GM13977 (cell line): ENCODE measurements at regions not wholly inside any gene's neighbourhood (a gene's known extent, or its start where the extent isn't known, plus 50 kb on each side); places are given as distances from the start of the nearest gene placed in this dataset.

Source experiments
- DNase-seq: peaks from one replicate; pipeline ENCODE4 v3.0.0; 2012; ENCODE audit warnings: low spot score
- CTCF ChIP-seq: IDR thresholded peaks from 2 replicates; pipeline ENCODE4 v1.5.1; 2012; ENCODE audit warnings: mild to moderate bottlenecking, control low read depth; ENCODE audit not compliant: insufficient read depth; ENCODE audit errors: extremely low read depth, missing control alignments
- in situ Hi-C: fragments of 300-500 bp; cut with MboI; formaldehyde crosslinking; loops from one replicate; pipeline ENCODE4 v1.12.0; 2022; ENCODE audit warnings: low sequenced_read_pairs, low pct_unique_long_range_greater_than_20kb, mixed read lengths, inconsistent platforms; ENCODE audit not compliant: unreplicated experiment

GRCh38 chr3:194875581-194876402, 190.1 kb downstream of the FAM43A start:
- no peak for DNase-seq
- no peak for TF ChIP-seq CTCF
- in situ Hi-C loops: no loop called here

GRCh38 chr3:194876403-194877095, 190.9 kb downstream of the FAM43A start:
- TF ChIP-seq CTCF: no peak
- DNase-seq: no peak
- in situ Hi-C loops: no loop called here

- TF ChIP-seq CTCF: no peak
- DNase-seq: no peak
- in situ Hi-C loops: no loop called here
Measured at GRCh38 chr3:194877291-194878119, 191.8 kb downstream of the FAM43A start.

DNA sequence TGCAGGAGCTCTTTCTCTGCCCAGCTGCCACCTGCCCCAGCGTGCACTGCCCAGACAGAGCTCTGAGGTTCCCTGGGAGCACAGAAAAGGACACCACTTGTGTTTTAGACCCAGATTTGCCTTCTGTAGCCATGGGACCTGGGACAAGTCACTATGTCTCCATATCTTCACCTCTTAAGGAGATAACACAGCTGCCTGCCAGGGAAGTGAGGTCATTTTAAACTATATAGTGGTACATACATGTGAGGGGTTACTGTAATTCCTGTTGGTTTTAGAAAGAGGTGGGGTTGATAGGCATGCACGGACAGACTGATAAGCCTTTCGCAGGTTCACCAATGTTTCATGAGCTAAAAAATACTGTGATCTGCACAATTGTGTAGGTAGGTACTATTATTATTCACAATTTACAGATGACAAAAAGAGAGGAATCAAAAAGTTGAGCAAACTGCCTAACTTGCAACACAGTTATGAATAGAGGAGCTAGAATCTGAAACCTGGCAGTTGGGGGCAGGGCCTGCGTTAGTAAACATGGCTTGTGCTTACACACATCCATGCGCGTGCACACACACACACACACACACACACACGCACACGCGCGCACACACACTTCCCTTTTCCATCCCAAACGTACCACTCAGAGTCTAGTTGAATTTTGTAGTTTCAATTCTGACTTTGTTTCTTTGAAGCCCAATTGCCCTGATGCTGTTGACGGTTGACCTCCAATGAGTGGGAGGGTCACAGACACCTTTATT, 193.6 kb downstream of the FAM43A start:
- in situ Hi-C loops: no loop called here
- no peak for DNase-seq
- no peak for TF ChIP-seq CTCF

DNA sequence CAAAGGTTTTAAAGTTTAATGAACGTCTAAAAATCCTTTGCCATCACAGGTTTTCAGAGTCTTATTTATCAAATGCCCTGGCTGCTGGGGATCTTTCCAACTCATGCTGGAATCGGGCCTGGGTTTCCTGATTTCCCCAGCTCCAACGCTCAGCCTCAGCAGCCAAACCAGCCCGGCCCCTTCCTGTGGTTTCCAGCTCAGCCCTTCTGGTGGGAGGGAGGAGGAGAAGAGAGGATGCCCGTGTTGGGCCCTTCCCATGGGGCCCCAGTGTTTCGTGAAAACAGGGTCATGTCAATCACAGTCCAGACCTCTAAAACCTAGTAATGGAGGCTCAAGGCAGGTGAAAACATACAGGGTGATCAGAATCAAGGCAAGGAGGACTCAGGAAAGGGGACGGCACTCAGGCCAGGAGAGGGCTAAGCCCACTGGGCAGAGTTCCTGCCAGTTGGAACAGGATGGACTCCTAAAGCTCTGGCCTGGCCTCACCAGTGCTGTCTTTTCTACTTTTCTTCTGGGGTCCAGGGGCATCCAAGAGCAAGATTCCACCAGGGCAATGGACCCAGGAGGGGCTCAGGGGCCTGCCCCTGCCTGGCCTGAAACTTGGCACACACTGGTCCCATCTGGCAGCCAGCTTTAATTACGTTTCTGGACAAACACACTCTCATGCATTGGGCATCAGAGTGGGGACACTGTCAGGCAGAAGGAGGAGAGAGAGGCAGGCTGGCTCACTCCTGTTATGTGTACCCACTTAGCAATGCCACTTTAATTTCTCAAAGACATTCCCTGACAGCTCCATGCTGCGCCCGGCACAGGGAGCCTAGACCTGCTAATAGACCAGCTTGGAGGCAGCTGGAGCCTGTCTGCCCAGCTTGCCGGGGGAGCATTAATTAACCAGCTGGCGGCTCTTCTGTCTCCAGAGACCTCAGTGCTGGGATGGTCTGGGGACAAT, 194.6 kb downstream of the FAM43A start:
- TF ChIP-seq CTCF: no peak
- in situ Hi-C loops: no loop called here
- no peak for DNase-seq
